ENCODE measurements at regions not wholly inside any gene's neighbourhood (a gene's known extent, or its start where the extent isn't known, plus 50 kb on each side); places are given as distances from the start of the nearest gene placed in this dataset.
A peak's percentile ranks its signal among the peaks of the same experiment; 100 is the strongest.
"Not testable (repeated sequence)": the region's sequence is repeated elsewhere in the genome, so short reads cannot be mapped to it uniquely, and the experiment has no call there.

DNA sequence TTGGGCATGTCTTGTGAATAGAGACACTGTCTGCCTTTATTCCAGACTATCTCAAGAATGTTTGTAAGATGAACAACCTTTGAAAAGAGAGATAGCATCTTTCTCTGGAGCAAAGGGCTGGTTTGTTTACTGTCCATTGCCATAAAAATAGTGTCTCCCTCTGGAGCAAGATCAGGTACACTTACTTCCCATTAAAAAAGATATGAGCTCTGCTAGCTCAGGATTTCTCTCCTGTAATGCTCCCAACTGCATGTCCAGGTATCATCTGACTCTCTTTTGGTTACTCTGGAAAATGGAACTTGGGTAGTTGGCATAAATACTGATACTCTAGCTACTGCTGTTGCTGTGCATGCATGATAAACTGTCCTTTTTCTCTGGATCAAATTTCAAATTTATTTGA is 381.1 kb downstream of the TFEC start:
- no peaks in the 10 kb centered on the region for H3K27me3 Mint-ChIP-seq
- H3K27ac Mint-ChIP-seq = no peak overlapping the region
- peaks cover 4% of the 10 kb centered on the region for H3K9me3 Mint-ChIP-seq
- H3K4me1 Mint-ChIP-seq = no peaks in the 10 kb centered on the region
- no peak overlapping the region for H3K4me3 Mint-ChIP-seq
- H3K36me3 Mint-ChIP-seq = no peaks in the 10 kb centered on the region

- H3K36me3 Mint-ChIP-seq = no peaks in the 10 kb centered on the region
- no peak overlapping the region for H3K4me3 Mint-ChIP-seq
- H3K4me1 Mint-ChIP-seq = no peaks in the 10 kb centered on the region
- no peak overlapping the region for H3K27ac Mint-ChIP-seq
- H3K9me3 Mint-ChIP-seq = peaks cover 4% of the 10 kb centered on the region
- no peaks in the 10 kb centered on the region for H3K27me3 Mint-ChIP-seq
Observed at GRCh38 chr7:115647712-115648111, 382.9 kb downstream of the TFEC start.

DNA sequence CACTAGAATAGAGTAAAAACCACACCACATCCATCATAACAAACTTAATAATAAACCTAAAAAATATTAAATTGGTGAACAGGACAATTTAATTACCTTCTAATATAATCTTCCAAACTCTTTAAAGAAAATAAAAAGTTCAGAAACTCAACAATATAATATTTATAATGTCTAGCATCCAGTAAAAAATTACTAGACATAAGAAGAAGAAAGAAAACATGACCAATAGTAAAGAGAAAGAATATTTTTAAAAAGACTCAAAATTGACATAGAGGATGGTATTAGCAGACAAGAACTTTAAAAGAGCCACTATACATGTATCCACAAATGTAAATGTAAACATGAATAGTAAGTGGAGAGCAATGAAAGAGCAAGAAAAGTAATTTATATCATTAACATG is 388.4 kb downstream of the TFEC start:
- no peak overlapping the region for H3K4me3 Mint-ChIP-seq
- no peaks in the 10 kb centered on the region for H3K4me1 Mint-ChIP-seq
- no peaks in the 10 kb centered on the region for H3K27me3 Mint-ChIP-seq
- peaks cover 14% of the 10 kb centered on the region for H3K9me3 Mint-ChIP-seq
- H3K36me3 Mint-ChIP-seq = peaks cover 2% of the 10 kb centered on the region
- H3K27ac Mint-ChIP-seq = no peak overlapping the region

- no peak overlapping the region for H3K4me3 Mint-ChIP-seq
- peaks cover 1% of the 10 kb centered on the region for H3K27me3 Mint-ChIP-seq
- peaks cover 2% of the 10 kb centered on the region for H3K36me3 Mint-ChIP-seq
- H3K4me1 Mint-ChIP-seq = no peaks in the 10 kb centered on the region
- H3K27ac Mint-ChIP-seq = no peak overlapping the region
- H3K9me3 Mint-ChIP-seq = peaks cover 14% of the 10 kb centered on the region
Observed at GRCh38 chr7:115638853-115639252, 391.7 kb downstream of the TFEC start.

DNA sequence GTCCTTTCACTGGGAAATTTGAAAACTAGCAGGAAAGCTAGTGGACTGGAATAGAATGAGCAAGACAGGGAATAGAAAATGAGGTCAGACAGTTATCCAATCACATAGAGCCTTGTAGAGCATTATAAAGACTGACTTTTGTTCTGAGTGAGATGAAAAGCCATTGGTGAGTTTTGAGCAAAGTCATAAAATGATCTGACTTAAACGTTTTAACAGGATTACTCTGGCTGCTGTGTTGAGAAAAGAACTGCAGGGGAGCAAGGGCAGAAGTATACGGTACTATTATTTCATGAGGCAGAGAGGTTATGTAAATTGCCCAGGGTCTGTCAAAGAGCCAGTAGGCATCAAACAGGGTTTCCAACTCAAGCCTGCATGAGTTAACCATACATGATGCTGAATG is 393.4 kb downstream of the TFEC start:
- H3K27me3 Mint-ChIP-seq = peaks cover 1% of the 10 kb centered on the region
- H3K36me3 Mint-ChIP-seq = peaks cover 2% of the 10 kb centered on the region
- H3K9me3 Mint-ChIP-seq = peaks cover 8% of the 10 kb centered on the region
- H3K4me1 Mint-ChIP-seq = no peaks in the 10 kb centered on the region
- H3K27ac Mint-ChIP-seq = no peak overlapping the region
- H3K4me3 Mint-ChIP-seq = no peak overlapping the region

GRCh38 chr7:115635876-115636275 is 394.7 kb downstream of the TFEC start:
- H3K4me3 Mint-ChIP-seq = no peak overlapping the region
- H3K36me3 Mint-ChIP-seq = no peaks in the 10 kb centered on the region
- no peaks in the 10 kb centered on the region for H3K4me1 Mint-ChIP-seq
- H3K9me3 Mint-ChIP-seq = no peaks in the 10 kb centered on the region
- H3K27me3 Mint-ChIP-seq = peaks cover 1% of the 10 kb centered on the region
- no peak overlapping the region for H3K27ac Mint-ChIP-seq

DNA sequence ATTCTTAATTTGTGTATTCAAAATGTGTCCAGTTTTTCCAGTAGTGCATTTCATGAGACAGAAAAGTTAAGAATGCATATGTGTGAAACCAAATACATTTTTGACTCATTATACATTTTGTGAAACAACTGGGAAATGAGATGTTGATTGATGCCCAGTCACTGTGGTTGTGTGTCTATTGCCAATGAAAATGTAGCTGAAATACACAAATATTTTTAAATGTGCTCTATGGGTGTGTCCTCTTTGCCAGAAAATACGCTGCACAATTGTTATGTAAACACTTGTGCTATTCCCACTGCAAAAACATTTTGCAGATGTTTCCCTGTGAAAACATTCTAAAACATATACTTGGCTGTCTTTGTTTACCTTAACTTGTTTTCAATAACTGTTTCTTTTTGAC is 395.2 kb downstream of the TFEC start:
- H3K4me3 Mint-ChIP-seq = no peak overlapping the region
- H3K27me3 Mint-ChIP-seq = peaks cover 1% of the 10 kb centered on the region
- no peaks in the 10 kb centered on the region for H3K9me3 Mint-ChIP-seq
- H3K36me3 Mint-ChIP-seq = no peaks in the 10 kb centered on the region
- H3K4me1 Mint-ChIP-seq = no peaks in the 10 kb centered on the region
- H3K27ac Mint-ChIP-seq = no peak overlapping the region

DNA sequence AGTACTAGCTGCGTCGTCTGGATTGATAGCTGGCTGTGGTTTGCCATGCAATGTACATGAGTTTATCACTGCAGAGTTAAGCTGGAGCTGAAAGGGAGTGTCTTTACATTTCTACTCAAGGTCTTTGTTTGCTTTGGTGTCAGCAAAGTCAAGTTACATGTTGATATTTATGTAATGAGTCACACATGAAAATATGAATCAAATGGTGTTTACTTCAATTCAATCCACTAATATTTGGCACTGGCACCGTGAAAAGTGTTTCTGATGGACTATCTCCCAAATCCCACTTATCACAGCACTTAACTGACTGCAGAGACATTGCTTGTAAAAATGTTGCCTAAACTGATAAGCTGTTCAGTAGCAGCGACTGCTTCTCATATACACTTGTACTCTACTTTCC is 395.9 kb downstream of the TFEC start:
- no peak overlapping the region for H3K27ac Mint-ChIP-seq
- H3K4me1 Mint-ChIP-seq = no peaks in the 10 kb centered on the region
- H3K36me3 Mint-ChIP-seq = no peaks in the 10 kb centered on the region
- no peak overlapping the region for H3K4me3 Mint-ChIP-seq
- no peaks in the 10 kb centered on the region for H3K9me3 Mint-ChIP-seq
- peaks cover 1% of the 10 kb centered on the region for H3K27me3 Mint-ChIP-seq

DNA sequence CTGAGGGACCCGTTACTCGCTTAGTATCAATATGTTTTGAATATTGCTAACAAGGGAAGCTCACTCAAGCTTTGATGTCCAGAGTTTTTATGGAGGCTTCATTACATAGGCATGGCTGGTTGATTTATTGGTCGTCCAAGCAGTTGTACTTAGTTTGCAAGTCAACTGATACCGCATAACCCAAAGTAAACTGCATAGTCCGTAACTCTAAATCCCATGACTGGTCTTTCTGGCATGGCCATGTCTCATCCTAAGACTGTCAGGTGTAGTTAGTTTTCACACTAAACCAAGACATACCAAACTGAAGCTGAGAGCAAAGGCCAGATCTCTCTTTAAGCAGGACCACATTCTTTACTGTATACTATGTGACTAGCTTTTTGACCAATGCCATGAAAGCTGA is 397.9 kb downstream of the TFEC start:
- H3K36me3 Mint-ChIP-seq = no peaks in the 10 kb centered on the region
- no peak overlapping the region for H3K4me3 Mint-ChIP-seq
- peaks cover 1% of the 10 kb centered on the region for H3K27me3 Mint-ChIP-seq

GRCh38 chr7:115631782-115632181 is 398.8 kb downstream of the TFEC start:
- no peaks in the 10 kb centered on the region for H3K36me3 Mint-ChIP-seq
- H3K27me3 Mint-ChIP-seq = peaks cover 1% of the 10 kb centered on the region
- H3K27ac Mint-ChIP-seq = no peak overlapping the region
- no peaks in the 10 kb centered on the region for H3K9me3 Mint-ChIP-seq
- no peaks in the 10 kb centered on the region for H3K4me1 Mint-ChIP-seq
- H3K4me3 Mint-ChIP-seq = no peak overlapping the region

More for the DNA sequence above, 397.9 kb downstream of the TFEC start:
- no peaks in the 10 kb centered on the region for H3K9me3 Mint-ChIP-seq
- no peaks in the 10 kb centered on the region for H3K4me1 Mint-ChIP-seq
- no peak overlapping the region for H3K27ac Mint-ChIP-seq

- Mint-ChIP-seq H3K36me3 (no peaks in the 10 kb centered on the region), H3K9me3 (no peaks in the 10 kb centered on the region), H3K27ac (peak overlapping the region; percentile 30), H3K4me3 (no peak overlapping the region), H3K27me3 (peaks cover 1% of the 10 kb centered on the region), H3K4me1 (no peaks in the 10 kb centered on the region)
Observed at GRCh38 chr7:115630049-115630448, 400.5 kb downstream of the TFEC start.

DNA sequence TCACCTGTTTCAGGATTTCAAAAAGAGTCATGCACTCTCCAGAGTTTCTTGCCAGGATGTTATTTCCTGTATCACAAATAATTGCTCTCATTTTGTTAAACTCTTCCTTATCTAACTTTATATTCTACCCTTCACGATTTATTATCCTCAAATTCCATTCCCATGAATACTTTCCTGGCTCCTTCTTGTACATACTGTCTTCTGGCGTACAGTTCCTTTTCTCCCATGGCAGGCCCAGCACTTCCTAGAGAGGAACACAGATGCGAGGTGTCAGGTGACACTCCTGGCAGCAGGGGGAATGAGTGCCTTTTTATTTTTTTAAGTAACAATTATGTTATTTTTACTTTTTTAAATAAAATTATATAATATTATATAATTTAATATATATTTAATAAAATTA is 411.9 kb downstream of the TFEC start:
- Mint-ChIP-seq H3K36me3 (no peaks in the 10 kb centered on the region), H3K27me3 (no peaks in the 10 kb centered on the region), H3K9me3 (no peaks in the 10 kb centered on the region), H3K4me1 (no peaks in the 10 kb centered on the region), H3K4me3 (no peak overlapping the region), H3K27ac (no peak overlapping the region)

- no peaks in the 10 kb centered on the region for H3K27me3 Mint-ChIP-seq
- no peak overlapping the region for H3K4me3 Mint-ChIP-seq
- H3K9me3 Mint-ChIP-seq = no peaks in the 10 kb centered on the region
- no peak overlapping the region for H3K27ac Mint-ChIP-seq
- no peaks in the 10 kb centered on the region for H3K4me1 Mint-ChIP-seq
- H3K36me3 Mint-ChIP-seq = no peaks in the 10 kb centered on the region
Observed at GRCh38 chr7:115613836-115614235, 416.7 kb downstream of the TFEC start.

GRCh38 chr7:115603416-115603815 is 427.1 kb downstream of the TFEC start:
- Mint-ChIP-seq H3K27me3 (no peaks in the 10 kb centered on the region), H3K36me3 (no peaks in the 10 kb centered on the region), H3K4me3 (no peak overlapping the region), H3K4me1 (no peaks in the 10 kb centered on the region), H3K9me3 (no peaks in the 10 kb centered on the region), H3K27ac (no peak overlapping the region)

GRCh38 chr7:115600207-115600606 is 430.4 kb downstream of the TFEC start:
- Mint-ChIP-seq H3K27me3 (no peaks in the 10 kb centered on the region), H3K4me1 (no peaks in the 10 kb centered on the region), H3K9me3 (peaks cover 6% of the 10 kb centered on the region), H3K36me3 (no peaks in the 10 kb centered on the region), H3K27ac (no peak overlapping the region), H3K4me3 (no peak overlapping the region)

DNA sequence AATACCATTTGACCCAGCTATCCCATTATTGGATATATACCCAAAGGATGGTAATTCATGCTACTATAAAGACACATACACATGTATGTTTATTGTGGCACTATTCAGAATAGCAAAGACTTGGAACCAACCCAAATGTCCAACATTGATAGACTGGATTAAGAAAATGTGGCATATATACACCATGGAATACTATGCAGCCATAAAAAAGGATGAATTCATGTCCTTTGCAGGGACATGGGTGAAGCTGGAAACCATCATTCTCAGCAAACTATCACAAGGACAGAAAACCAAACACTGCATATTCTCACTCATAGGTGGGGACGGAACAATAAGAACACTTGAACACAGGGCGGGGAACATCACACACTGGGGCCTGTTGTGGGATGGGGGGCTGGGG is 431.4 kb downstream of the TFEC start:
- H3K27me3 Mint-ChIP-seq, H3K9me3 Mint-ChIP-seq, H3K4me1 Mint-ChIP-seq, H3K4me3 Mint-ChIP-seq, H3K27ac Mint-ChIP-seq, H3K36me3 Mint-ChIP-seq: not testable (repeated sequence)

- H3K4me1 Mint-ChIP-seq, H3K36me3 Mint-ChIP-seq, H3K4me3 Mint-ChIP-seq, H3K9me3 Mint-ChIP-seq, H3K27me3 Mint-ChIP-seq, H3K27ac Mint-ChIP-seq: not testable (repeated sequence)
Observed at GRCh38 chr7:115597220-115597619, 433.3 kb downstream of the TFEC start.

- Mint-ChIP-seq H3K27me3 (no peaks in the 10 kb centered on the region), H3K27ac (no peak overlapping the region), H3K4me3 (no peak overlapping the region), H3K36me3 (no peaks in the 10 kb centered on the region), H3K9me3 (peaks cover 6% of the 10 kb centered on the region), H3K4me1 (no peaks in the 10 kb centered on the region)
Observed at GRCh38 chr7:115593111-115593510, 437.5 kb downstream of the TFEC start.

All from activated naive CD4-positive, alpha-beta T cell treated with anti-CD3 and anti-CD28 coated beads, Interleukin-2, amount 50 U/mL, for 24 hours (primary cell).